Esophagus muscularis mucosa (tissue), 3 donors: ENCODE measurements at regions not wholly inside any gene's neighbourhood (a gene's known extent, or its start where the extent isn't known, plus 50 kb on each side); places are given as distances from the start of the nearest gene placed in this dataset.

ENCODE experiments used
- CTCF ChIP-seq, 3 experiments: fragments of 200-600 bp in 2 of 3; fragments of 450-650 bp in 1 of 3; sonication (generic) in 2 of 3; IDR thresholded peaks; one replicate each; pipeline ENCODE4 v1.5.1; 2017 to 2019; ENCODE audit warnings: antibody characterized with exemption in 3 of 3, mild to moderate bottlenecking in 2 of 3, moderate library complexity in 1 of 3
- POLR2AphosphoS5 ChIP-seq, 2 donors: sonication (generic); formaldehyde crosslinking; IDR thresholded peaks; one replicate each; pipeline ENCODE4 v1.6.1; 2017; ENCODE audit warnings: antibody characterized with exemption in 2 of 2

GRCh38 chr3:64437131-64437530 is 211.9 kb upstream of the PRICKLE2 start:
- no peak for TF ChIP-seq POLR2AphosphoS5 (IDR thresholded peaks at IDR 0.05)
- no peak for TF ChIP-seq CTCF (IDR thresholded peaks at IDR 0.05)
